Progenitor cell of endocrine pancreas (in vitro differentiated cells): ENCODE measurements at regions not wholly inside any gene's neighbourhood (a gene's known extent, or its start where the extent isn't known, plus 50 kb on each side); places are given as distances from the start of the nearest gene placed in this dataset.
"Not testable (repeated sequence)": the region's sequence is repeated elsewhere in the genome, so short reads cannot be mapped to it uniquely, and the experiment has no call there.

ENCODE experiments used
- DNase-seq: peaks from one replicate; pipeline ENCODE4 v3.0.0; 2021; ENCODE audit warnings: low spot score; ENCODE audit not compliant: unreplicated experiment
- H3K27ac Mint-ChIP-seq: 2 replicates; pipeline ENCODE4 v1.8.0; 2021; ENCODE audit warnings: mild to moderate bottlenecking, moderate library complexity, mixed read lengths
- H3K27me3 Mint-ChIP-seq: 2 replicates; pipeline ENCODE4 v1.8.0; 2021; ENCODE audit warnings: mixed read lengths
- H3K36me3 Mint-ChIP-seq: 2 replicates; pipeline ENCODE4 v1.8.0; 2022; ENCODE audit warnings: mixed read lengths; ENCODE audit not compliant: insufficient read depth
- H3K4me1 Mint-ChIP-seq: 2 replicates; pipeline ENCODE4 v1.8.0; 2021; ENCODE audit warnings: low read depth, mixed read lengths
- H3K4me3 Mint-ChIP-seq: 2 replicates; pipeline ENCODE4 v1.8.0; 2021; ENCODE audit warnings: low read depth, mild to moderate bottlenecking, moderate library complexity, mixed read lengths
- H3K9me3 Mint-ChIP-seq: 2 replicates; pipeline ENCODE4 v1.8.0; 2021; ENCODE audit warnings: low read depth, mixed read lengths
- TF ChIP-seq, protein P1 (sequence below): fragments of 200-600 bp; sonication (generic); IDR thresholded peaks from one replicate; pipeline ENCODE4 v1.5.0; 2021; ENCODE audit warnings: antibody characterized with exemption, mild to moderate bottlenecking; ENCODE audit not compliant: unreplicated experiment

DNA sequence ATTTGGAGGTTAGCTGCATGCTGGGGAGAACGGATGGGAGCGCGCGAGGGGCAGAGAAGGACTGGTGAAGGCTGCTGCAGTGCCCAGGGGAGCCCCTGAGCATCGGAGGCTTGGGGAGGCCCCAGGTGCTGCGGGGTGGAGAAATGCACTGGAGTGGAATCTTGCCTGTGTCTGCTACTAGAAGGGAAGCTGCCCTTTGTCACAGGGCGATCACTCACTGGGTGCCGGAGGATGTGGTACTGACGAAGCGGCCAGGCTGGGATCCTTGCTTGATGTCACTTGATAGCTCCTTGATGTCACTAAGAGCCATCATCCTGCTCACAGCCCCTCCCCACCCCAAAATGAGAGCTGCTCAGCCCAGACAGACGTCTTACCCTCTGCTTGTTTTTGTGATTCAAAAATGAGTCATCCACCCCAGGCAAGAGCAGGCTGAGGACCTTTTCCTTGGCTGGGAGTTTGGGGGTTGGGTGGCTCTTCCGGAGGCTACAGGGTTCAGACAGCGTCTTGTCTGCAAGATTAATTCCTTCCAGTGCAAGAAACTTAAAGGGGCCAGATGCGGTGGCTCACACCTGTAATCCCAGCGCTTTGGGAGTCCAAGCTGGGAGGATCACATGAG, 62.6 kb upstream of the PMEPA1 start:
- Mint-ChIP-seq H3K4me3 (no peak overlapping the region), H3K9me3 (no peaks in the 10 kb centered on the region), H3K36me3 (no peaks in the 10 kb centered on the region), H3K27ac (no peak overlapping the region), H3K4me1 (no peaks in the 10 kb centered on the region), H3K27me3 (peaks cover 21% of the 10 kb centered on the region)
- TF ChIP-seq, protein P1, sequence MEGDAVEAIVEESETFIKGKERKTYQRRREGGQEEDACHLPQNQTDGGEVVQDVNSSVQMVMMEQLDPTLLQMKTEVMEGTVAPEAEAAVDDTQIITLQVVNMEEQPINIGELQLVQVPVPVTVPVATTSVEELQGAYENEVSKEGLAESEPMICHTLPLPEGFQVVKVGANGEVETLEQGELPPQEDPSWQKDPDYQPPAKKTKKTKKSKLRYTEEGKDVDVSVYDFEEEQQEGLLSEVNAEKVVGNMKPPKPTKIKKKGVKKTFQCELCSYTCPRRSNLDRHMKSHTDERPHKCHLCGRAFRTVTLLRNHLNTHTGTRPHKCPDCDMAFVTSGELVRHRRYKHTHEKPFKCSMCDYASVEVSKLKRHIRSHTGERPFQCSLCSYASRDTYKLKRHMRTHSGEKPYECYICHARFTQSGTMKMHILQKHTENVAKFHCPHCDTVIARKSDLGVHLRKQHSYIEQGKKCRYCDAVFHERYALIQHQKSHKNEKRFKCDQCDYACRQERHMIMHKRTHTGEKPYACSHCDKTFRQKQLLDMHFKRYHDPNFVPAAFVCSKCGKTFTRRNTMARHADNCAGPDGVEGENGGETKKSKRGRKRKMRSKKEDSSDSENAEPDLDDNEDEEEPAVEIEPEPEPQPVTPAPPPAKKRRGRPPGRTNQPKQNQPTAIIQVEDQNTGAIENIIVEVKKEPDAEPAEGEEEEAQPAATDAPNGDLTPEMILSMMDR, result no peak
- no peak for DNase-seq

DNA sequence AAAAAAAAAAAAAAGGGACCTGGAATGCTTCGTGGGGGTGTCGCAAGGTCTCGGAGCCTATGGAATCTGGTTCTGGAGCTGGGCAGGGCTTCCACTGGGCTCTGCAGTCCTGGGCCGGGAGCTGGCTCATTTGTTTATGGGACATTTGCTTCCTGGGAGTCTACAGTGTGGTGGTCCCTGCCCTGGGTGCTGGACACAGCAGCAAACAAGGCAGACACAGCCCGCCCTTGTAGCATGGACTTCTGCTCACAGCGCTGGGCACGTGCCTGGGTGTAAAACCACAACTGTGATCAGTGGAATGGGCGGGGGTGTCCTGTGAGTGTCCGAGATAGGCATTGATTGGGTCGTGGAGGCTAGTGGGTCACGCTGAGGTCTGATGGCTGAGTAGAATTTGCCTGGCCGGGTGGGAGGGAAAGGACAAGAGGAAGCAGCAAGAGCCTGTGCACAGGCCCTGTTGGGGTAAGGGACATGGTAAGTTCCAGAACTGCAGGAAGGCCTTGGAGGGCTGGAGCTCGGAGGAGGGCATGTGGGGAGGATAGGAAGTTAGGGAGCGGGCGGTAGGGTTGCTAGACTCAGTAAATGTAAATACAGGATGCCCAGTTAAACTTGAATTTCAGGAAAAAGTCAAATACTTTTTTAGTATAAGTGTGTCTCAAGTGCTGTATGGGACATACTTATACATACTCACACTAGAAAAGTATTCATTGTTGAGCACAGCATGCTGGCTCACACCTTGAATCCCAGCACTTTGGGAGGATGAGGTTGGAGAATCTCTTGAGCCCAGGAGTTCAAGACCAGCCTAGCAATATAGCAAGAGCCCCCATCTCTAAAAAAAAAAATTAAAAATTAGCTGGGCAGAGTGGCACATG, 61.3 kb upstream of the PMEPA1 start:
- TF ChIP-seq, protein P1, result no peak
- no peak overlapping the region for H3K27ac Mint-ChIP-seq
- no peaks in the 10 kb centered on the region for H3K36me3 Mint-ChIP-seq
- no peak for DNase-seq
- H3K4me1 Mint-ChIP-seq, result no peaks in the 10 kb centered on the region
- H3K27me3 Mint-ChIP-seq, result peaks cover 21% of the 10 kb centered on the region
- no peak overlapping the region for H3K4me3 Mint-ChIP-seq
- H3K9me3 Mint-ChIP-seq, result no peaks in the 10 kb centered on the region

DNA sequence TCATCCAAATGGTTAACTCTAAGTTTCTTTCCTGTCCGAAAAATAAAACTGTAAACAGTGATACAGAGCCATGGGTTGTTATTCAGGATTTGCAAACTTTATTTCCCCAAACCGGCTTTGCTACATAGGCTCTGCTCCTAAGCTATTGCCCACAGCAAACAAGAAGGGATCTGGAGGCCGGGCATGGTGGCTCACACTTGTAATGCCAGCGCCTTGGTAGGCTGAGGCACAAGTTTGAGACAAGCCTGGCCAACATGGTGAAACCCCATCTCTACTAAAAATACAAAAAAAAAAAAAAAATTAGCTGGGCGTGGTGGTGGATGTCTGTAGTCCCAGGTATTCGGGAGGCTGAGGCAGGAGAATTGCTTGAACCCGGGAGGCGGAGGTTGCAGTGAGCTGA, 60.6 kb upstream of the PMEPA1 start:
- H3K9me3 Mint-ChIP-seq, H3K36me3 Mint-ChIP-seq, H3K4me1 Mint-ChIP-seq, H3K4me3 Mint-ChIP-seq, H3K27ac Mint-ChIP-seq, DNase-seq: not testable (repeated sequence)
- peaks cover 15% of the 10 kb centered on the region for H3K27me3 Mint-ChIP-seq

DNA sequence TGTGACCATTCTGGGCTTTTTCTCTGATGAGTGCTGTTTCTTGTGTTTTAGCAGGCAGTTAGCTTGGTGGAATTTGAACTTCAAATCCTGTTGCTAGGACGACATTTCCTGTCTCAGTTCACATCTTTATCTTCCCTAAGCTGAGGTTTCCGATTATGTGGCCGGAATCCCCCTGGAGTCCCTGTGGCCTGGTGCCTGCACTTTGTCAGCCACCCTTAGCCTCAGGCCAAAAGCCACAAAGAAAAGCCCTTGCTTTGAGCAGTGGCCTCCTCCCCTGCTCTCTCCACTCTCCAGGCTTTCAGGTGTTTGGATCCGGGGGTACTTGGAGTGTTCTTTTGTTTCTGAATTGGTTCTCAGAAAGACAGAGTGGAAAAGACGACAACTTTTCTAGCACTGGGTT, 59.9 kb upstream of the PMEPA1 start:
- Mint-ChIP-seq H3K27ac (no peak overlapping the region), H3K4me3 (no peak overlapping the region)
- no peak for DNase-seq

DNA sequence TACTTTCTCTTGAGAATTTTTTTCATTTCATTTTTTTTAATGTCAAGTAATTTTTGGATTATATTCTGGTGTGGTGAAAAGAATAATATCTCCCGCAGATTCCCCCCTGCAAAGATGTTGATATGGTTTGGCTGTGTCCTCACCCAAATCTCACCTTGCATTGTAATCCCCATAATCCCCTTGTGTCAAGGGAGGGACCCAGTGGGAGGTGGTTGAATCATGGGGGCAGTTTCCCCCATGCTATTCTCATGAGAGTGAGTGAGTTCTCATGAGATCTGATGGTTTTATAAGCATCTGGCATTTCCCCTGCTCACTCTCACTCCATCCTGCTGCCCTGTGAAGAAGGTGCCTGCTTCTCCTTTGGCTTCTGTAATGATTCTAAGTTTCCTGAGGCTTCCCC, 58.7 kb upstream of the PMEPA1 start:
- no peak overlapping the region for H3K27ac Mint-ChIP-seq
- peaks cover 4% of the 10 kb centered on the region for H3K9me3 Mint-ChIP-seq
- TF ChIP-seq, protein P1, result no peak
- no peak overlapping the region for H3K4me3 Mint-ChIP-seq
- no peak for DNase-seq
- H3K36me3 Mint-ChIP-seq, result no peaks in the 10 kb centered on the region
- H3K4me1 Mint-ChIP-seq, result no peaks in the 10 kb centered on the region
- peaks cover 15% of the 10 kb centered on the region for H3K27me3 Mint-ChIP-seq

More for the DNA sequence above, 59.9 kb upstream of the PMEPA1 start:
- TF ChIP-seq, protein P1, result no peak
- H3K27me3 Mint-ChIP-seq, result peaks cover 13% of the 10 kb centered on the region
- H3K9me3 Mint-ChIP-seq, result no peaks in the 10 kb centered on the region
- no peaks in the 10 kb centered on the region for H3K4me1 Mint-ChIP-seq
- no peaks in the 10 kb centered on the region for H3K36me3 Mint-ChIP-seq
